NCI-H2171 treated with DMSO at 0.1 percent for 48 hours (cell line): ENCODE measurements at regions not wholly inside any gene's neighbourhood (a gene's known extent, or its start where the extent isn't known, plus 50 kb on each side); places are given as distances from the start of the nearest gene placed in this dataset.
A peak's percentile ranks its signal among the peaks of the same experiment; 100 is the strongest.
"Not testable (repeated sequence)": the region's sequence is repeated elsewhere in the genome, so short reads cannot be mapped to it uniquely, and the experiment has no call there.

Experiments used
- DNase-seq: peaks from one replicate; lab custom pipeline; 2025; lab: John Stamatoyannopoulos, UW

DNA sequence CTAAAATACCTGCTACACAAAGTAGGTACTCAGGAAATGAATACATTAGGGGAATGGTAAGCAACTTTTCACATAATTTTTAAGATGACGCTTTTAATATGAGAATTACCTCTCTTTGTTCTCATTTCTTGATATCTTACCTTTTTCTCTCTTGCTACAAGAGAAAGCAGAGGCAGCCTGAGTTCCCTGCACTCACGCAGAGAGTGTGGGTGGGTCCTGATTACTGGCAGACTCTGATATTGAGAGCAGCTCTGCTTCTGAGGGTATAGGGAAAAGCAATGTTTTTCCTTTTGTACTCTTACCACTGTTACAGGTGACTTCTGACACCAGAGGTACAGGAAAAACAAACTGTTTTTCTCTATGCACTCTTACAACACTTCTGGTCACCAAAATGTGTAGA, 420.2 kb upstream of the TMTC1 start:
- no peak for DNase-seq

DNA sequence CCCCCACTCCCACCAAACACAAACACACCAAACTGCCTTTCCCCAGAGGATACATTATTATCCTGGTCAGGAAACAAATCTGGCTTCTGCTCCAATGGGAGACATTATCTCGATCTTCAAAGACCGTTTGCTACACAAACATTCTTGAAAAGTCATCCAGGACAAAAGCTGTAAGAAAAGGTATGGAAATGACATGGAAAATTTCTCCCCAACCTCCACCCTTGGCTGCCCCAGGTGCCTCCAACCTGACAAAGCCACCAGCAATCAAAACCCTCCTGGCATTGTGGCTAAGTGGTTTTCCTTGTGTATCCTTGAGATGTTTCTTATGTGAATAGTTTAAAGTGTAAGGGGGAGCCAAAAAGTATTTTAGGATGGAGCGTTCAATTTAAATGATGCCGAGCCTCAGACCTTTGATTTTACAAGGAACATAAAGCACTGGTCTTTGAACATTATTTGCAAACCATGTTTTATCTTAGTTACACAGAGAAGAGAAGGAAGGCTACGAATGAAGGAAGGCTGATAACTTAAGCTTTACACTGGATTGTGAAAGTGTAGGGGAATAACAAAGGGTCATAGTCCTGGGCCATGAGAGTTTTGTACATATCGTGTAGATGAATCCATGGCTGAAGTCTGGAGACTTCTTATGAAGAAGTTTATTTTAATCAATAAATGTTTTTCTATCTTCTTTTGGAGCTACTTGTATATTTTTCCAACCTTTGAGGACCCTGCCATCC, 418.9 kb upstream of the TMTC1 start:
- no peak for DNase-seq

DNA sequence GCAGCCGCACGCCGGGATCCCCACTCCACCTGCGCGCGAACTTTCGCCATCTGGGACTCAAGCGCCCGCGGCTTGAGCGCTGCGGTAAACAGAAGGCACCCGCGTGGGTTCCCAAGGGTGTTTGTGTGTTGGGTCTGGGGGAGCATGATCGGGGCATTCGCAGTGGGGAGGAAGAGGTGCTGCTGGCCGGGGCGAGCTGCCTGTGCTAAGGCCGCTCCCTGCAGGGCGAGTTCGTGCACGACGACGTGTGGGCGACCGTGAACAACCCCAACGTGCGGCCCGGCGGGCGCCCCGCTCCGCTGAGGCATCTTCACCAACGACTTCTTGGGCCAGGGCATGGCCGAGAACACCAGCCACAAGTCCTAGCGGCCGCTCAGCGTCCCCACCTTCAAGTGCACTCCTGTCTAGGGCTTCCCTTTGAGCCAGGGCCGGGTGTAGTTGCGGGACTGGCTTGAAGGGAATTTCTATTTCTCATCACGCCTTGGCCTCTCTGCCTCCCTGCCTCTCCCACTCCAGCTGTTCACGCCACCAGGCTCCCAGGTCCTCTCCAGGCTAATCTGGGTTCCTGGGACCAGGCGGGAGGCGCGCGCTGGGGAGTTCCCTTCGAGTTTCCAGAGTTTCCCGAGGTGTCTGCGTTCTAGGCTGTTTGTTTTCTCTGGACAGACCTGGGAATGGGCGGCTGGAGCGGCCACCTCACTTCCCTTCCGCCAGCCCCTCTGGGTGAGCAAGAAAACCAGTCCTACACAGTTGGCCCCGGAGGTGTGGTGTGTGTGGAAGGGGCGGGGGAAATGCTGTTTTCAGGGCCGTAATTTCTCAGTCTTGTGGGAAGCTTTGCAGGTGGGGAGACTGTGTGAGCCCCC, 417.8 kb upstream of the TMTC1 start:
- DNase-seq = no peak

DNA sequence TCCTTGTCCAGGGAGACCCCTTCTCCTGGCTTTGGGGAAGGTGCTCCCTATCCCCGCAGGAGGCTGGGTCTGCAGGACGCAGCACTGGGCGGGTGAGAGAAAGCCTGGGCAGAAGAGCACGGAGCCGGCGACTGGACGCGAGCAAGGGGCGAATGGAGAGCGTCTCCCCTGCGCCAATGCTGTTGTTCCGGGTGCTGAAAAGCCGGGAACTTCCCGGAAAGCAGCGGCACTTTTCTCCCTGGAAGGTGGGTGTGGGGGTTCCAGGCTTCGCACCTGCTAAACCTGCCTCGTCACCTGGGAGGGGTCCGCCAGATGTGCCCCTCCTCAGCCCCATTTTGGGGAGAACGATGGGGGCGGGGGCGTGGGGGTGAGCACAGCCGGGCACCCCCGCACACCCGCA, 417.1 kb upstream of the TMTC1 start:
- no peak for DNase-seq

DNA sequence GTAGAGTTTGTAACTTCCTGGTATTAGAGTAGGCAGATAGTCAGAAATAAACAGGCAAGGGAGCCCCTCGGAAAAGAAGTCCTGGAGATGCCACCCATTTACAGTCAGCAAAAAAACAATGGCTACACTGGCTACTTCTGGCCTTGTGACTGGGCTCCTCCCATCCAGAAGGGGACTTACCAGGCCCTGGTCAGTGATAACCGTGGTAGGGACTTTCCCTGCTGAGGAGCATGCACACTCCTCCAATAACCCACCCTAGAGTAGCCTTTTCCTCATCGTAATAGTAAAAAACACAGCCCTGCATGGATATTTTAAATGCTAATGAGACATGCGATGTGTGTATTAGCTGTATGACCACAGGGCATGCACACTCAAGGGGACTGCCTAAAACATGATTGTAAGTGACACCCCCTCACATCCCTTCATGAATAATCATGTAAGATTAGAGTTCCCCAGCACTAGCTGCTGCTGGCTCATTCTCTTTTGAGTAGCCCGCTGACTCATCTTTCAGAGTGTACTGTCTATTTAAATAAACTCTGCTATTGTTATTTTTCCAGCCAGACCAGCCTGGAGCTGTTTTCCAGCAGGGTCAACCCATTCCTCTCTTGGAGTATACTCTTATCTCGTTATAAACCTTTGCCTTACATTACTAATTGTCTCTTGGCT, 413.8 kb upstream of the TMTC1 start:
- no peak for DNase-seq

DNA sequence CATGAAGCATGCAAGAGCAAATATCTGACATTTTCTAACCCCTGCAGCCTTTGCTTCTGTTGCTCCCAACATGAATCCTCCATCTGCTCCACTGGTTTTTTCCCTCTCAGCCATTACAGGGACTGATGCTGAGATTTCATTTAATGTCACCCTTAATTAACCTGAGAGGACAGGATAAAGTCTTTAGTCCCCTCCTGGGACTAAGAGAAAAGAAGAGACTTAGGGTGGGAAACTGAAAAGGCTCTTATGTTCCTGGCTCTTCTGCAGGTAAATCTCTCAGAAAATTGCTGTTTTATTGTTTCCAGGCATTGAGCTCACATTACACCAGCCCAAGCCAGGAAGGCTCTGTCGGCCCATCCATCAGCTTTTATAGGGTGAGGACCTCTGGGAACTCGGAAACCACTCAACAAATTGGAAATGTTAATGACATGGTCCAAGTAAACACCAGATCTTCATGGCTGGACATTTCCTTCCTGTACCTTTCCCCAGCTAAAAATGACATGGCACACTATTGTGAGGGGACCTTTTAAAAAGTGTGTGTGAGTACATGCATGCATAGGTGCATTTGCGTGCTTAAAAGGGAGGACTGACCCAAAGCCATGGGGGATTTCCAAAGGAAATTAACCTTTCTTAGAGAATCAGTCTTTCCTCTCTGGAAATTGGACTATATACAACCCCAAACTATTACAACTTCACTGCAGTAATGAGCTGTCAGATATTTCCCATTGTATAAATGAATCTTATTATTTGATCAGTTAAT, 408.1 kb upstream of the TMTC1 start:
- no peak for DNase-seq

DNA sequence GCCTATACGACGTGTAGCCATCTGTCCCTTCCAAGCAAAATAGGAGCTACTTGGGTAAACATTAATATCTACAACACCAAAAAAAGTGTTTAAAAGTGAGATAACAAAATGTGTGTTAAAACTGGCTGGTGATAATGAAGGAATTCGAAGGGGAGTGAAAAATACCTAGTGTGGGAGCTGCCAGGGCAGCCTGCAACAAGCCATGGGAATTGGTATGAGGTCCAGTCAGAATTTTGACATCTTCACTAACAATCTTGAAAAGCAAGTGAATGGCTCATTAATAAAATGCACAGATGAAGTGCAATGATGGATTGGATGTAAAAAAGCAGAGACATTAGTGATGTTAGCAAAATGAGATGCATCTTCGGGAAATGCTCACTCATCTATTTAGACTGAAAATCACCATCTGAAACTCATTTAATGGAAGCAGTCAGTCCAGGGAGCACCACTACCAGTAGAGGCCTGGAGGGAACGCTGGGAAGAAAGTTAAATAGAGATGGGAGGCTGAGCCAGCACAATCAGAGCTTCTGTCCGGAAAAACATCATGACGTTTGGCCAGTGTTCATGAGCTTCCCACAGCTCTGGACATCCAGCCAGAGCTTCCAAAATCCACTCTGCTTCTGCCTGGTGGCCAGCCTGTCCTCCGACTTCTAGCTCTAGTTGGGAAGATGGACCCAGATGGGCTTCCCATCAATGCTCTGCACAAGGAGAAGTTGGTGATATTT, 405.0 kb upstream of the TMTC1 start:
- no peak for DNase-seq

DNA sequence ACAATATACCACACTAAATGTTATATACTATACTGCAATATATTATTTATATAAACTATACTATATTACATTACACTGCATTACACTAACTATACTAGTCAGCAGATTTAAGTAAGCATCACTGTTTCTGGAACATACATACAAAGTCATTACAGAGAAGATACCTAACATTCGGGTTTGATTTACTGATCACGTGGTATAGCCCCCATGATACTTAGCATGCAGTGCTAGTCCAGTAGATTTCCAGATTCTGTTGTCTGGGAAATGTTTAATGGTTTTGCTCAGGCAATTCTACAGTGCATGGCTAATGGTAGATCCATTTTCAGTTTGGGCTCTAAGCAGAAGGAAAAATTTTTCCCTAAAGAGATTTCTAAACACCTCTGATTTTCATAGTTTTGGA, 403.7 kb upstream of the TMTC1 start:
- DNase-seq = no peak

DNA sequence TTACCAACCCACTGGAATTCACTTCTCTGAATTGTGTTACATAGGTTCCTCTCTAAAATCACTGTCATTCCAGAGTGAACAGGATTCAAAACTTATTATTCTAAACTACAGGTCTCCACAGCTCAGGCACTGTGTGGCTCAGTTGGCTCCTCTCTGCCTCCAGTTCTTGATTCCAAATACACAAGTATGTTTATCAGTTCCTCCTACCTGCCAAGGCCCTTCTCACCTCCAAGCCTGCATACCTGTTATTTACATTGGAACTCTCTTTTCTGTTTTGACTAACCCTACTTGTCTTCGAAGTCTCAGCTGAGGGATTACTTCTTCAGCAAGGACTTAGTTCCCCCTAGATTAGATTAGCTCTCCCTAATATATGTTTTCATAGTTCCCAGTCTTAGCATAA, 397.6 kb upstream of the TMTC1 start:
- no peak for DNase-seq

DNA sequence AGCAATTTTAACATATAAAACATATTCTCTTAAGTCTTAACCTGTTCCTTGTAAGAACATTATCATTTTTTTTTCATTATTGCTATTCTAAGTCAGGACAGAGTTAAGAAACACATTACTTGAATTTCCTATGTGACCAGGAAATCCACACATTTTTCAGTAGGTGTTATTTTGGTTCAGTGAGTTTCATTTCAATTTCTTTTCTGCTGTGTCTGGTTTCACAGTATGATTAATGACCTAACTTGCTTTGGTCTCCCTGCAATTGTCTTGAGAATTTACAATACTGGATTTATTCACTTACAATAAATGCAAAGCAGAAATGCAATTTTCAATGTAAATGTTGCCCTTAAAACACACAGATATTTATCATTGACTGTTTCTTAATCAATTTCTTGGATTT, 396.9 kb upstream of the TMTC1 start:
- no peak for DNase-seq

DNA sequence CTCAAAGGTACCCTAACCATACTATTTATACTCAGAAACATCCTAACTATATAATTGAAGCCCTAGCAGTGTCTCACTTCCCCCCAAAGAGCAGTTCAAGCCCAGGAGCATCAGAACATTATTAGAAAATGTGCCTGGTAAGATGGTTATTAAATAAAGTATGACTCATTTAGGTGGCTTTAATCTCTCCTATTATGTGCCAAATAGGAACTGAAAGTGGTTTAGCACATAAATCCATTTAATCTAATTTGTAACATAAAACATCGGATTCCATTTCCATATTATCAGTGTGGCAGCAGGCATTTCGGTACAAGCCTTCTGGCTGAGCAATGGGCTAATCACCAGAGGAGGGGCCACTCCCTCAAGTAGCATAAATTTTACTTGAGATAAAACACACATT, 395.2 kb upstream of the TMTC1 start:
- DNase-seq = no peak

DNA sequence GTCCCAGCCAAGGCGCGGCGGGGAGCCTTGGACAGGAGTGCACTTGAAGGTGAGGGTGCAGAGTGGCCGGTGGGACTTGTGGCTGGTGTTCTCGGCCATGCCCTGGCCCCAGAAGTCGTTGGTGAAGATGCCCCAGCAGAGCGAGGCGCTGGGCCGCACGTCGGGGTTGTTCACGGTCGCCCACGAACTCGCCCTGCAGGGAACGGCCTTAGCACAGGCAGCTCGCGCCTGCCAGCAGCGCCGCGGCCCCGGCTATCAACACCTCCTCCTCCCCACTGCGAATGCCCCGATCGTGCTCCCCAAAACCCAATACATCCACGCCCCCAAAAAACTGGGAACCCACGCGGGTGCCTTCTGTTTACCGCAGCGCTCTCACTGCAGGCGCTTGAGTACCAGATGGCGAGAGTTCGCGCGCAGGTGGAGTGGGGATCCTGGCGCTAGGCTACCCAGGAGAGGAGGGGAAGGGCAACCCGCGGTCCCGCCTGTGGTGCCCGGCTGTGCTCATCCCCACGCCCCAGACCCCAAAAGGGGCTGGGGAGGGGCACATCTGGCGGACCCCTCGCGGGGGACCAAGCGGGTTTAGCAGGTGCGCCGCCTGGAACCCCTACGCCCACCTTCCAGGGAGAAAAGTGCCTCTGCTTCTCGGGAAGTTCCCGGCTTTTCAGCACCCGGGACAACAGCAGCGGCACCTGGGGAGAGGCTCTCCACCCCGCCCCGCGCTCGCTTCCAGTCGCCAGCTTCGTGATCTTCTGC, 386.3 kb upstream of the TMTC1 start:
- DNase-seq = no peak

DNA sequence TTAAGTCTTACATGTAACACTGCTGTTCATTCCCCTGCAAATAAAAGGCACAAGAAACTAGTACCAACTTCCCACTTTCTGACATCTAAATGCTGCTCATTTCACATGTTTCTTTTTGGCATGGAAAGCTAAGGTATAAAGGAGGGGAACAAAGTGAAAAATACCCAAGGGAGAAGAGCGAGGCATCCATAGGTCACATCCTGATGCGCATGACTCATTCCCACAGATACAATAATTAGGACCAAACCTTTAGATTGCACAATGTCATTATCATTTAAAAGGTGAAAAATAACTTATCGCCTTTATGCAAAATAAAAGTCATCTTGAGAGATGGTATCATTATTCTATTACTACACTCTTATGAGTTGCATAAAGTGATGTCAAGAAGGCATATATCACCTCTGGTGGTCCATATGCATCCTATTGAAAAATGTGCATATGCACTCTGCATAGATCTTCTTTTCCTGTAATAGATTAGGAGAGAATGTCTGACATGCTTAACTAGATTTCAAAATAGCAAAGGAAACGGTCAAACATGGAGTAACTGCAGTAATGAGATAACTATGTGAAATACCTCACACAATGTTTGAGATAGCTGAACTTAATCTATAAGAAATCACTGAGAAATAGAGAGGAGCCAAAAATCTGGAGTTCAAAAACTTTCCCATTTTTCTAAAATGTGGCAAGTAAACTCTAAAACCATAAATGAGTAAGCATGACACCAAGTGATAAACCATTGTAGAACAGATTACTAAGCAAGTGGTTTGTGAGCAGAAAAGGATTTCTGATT, 382.5 kb upstream of the TMTC1 start:
- DNase-seq = no peak

DNA sequence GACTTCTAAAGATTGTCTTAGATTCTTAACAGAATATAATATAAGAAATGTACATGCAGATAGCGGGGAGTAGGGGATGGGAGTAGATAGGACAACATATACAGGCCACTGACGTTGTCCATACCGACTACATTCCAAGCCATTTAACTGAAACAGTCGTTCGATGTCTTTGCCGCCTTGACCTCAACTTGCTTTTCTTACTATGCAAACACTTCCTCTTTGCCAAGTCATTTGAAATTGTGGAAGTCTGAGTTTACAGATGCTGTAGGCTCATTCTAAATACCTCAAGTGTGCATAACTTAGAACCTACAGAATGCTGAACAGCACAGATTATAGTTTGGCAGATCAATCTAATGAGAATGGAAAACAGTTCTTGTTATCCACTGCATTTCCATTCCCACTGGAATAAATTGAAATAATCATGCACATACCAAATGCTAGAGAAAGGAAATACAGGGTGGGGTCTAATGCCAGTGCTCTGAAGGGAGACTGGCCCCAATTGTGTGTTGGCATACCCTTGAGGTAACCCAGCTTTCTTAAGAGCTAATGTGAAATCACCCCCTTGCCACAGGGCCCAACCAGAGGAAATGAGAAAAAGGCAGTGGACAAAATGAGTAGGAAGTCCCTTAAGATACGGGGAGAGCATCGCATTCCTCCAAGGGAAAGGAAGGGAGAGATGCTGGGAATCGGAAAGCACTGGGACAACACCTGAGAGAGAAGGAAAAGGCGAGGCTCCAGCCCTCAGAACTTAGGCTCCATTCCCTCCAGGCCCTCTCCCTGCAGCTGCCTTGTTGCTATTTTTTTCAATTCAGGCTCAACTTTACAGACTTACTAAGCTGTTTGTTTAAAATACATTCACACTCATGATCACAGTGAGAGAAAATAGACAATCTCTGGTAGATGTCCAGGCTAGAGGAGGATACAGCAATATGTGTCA, 380.9 kb upstream of the TMTC1 start:
- no peak for DNase-seq

DNA sequence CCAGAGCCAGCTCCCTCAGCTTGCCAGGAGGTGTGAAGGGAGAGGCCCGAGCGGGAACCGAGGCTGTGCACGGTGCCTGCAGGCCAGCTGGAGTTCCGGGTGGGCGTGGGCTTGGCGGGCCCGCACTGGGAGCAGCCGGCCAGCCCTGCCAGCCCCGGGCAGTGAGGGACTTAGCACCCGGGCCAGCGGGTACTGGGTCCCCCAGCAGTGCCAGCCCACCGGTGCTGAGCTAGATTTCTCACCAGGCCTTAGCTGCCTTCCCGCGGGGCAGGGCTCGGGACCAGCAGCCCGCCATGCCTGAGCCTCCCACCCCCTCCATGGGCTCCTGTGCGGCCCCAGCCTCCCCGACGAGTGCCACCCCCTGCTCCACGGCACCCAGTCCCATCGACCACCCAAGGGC, 373.1 kb upstream of the TMTC1 start:
- DNase-seq = not testable (repeated sequence)

DNA sequence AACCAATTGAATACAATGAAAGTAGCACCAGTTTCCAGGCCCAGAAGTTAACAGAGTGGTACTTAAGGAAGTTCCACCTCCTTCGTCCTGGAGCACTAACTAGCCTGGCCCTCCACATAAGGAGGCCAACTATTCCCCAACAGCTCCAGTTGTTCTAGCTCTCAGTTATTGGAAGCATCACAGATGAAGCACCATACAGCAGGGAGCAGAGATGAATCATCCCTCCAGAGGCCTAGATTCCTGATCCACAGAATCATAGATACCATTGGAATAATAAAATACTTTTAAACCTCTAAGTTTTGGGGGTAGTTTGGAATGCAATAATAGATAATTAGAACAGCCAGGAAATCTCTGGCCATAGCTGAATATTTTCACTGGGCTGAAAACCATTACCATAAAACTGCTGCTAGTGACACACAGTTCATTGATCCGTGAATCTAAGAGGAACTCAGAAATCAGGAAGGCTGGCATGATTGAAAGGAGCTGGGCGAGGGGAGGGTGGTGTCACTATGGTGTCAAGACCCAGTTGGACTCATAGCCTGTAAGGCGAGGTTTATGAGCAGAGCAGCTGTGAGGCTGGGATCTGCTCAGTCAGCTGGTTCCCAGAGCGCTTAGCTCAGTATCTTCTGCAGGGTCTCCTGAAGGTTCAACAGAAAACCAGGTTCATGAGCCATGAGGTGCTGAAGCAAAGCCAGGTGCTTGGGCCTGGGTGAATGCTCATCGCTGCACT, 371.4 kb upstream of the TMTC1 start:
- DNase-seq = no peak

DNA sequence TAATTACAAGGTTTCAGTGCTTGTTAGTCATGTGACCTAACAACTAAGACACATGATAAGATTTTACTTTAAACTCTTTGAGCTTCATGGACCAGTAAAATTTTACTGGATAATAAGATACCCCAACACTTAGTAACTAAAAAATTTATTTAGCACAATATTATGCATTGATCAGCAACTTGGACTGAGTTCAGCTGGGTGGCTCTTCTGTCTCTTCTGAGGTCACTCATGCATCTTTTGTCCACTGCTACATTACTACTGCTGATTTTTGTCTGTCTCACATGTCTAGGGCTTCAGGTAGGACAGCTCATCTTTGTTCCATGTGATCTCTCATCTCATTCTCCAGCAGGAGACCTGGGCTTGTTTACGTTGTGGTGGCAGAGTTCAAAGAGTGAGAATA, 370.2 kb upstream of the TMTC1 start:
- no peak for DNase-seq

DNA sequence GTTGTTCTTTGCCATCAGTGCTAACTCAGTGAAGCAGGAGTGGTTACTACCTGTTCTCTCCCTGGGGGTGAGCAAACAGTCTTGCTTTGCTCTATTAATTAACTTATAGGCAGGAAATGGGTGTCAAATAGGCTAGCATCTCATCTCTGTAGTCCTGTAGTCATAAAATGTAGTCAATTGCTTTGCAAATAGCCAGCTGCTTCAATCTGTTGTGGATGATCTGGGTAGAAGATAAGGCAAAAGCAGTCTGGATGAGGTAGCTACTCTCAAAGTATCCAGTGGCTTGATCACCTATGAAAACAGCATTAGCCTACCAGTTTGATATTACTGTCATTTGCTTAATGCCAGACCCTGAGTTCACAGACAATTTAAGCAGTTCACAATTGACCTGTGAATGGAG, 369.0 kb upstream of the TMTC1 start:
- peak; percentile 36 for DNase-seq
